SH-SY5Y (cell line): ENCODE measurements at regions not wholly inside any gene's neighbourhood (a gene's known extent, or its start where the extent isn't known, plus 50 kb on each side); places are given as distances from the start of the nearest gene placed in this dataset.
A peak's percentile ranks its signal among the peaks of the same experiment; 100 is the strongest.

Experiments used
- GATA2 ChIP-seq: IDR thresholded peaks from 2 replicates; pipeline ENCODE4 v1.6.1; 2011; ENCODE audit warnings: mild to moderate bottlenecking, low read depth, low read length
- GATA3 ChIP-seq: IDR thresholded peaks from 2 replicates; pipeline ENCODE4 v1.6.1; 2011; ENCODE audit warnings: low read depth, mild to moderate bottlenecking, low read length, moderate library complexity

GRCh38 chr6:97665446-97665845 lies 382.4 kb upstream of the MMS22L start:
- no peak for TF ChIP-seq GATA3
- no peak for TF ChIP-seq GATA2

GRCh38 chr6:97666889-97667288 lies 383.9 kb upstream of the MMS22L start:
- TF ChIP-seq GATA3 = no peak
- no peak for TF ChIP-seq GATA2

- TF ChIP-seq GATA2 (no peak), GATA3 (no peak)
Measured at GRCh38 chr6:97668716-97669115, 385.7 kb upstream of the MMS22L start.

GRCh38 chr6:97669191-97670031 lies 386.4 kb upstream of the MMS22L start:
- peak; percentile 83 for TF ChIP-seq GATA2
- TF ChIP-seq GATA3 = peak; percentile 53; the same call in 1 of the 2 replicates

- TF ChIP-seq GATA3 (no peak), GATA2 (no peak)
Measured at GRCh38 chr6:97674802-97675201, 391.8 kb upstream of the MMS22L start.

- TF ChIP-seq GATA2 (no peak), GATA3 (no peak)
Measured at GRCh38 chr6:97677626-97678025, 394.6 kb upstream of the MMS22L start.

- TF ChIP-seq GATA3 (no peak), GATA2 (no peak)
Measured at GRCh38 chr6:97687916-97688315, 404.9 kb upstream of the MMS22L start.

- no peak for TF ChIP-seq GATA3
- TF ChIP-seq GATA2 = no peak
Measured at GRCh38 chr6:97689078-97689754, 406.2 kb upstream of the MMS22L start.

GRCh38 chr6:97697456-97697855 lies 414.4 kb upstream of the MMS22L start:
- TF ChIP-seq GATA3 (no peak), GATA2 (no peak)

GRCh38 chr6:97701801-97702200 lies 418.8 kb upstream of the MMS22L start:
- TF ChIP-seq GATA3 (no peak), GATA2 (no peak)

GRCh38 chr6:97702248-97702647 lies 419.2 kb upstream of the MMS22L start:
- no peak for TF ChIP-seq GATA3
- no peak for TF ChIP-seq GATA2

GRCh38 chr6:97703661-97704060 lies 420.6 kb upstream of the MMS22L start:
- TF ChIP-seq GATA3 = no peak
- TF ChIP-seq GATA2 = no peak

- TF ChIP-seq GATA3 = no peak
- TF ChIP-seq GATA2 = no peak
Measured at GRCh38 chr6:97705568-97705967, 422.6 kb upstream of the MMS22L start.

- TF ChIP-seq GATA3 (no peak), GATA2 (no peak)
Measured at GRCh38 chr6:97712751-97713150, 429.7 kb upstream of the MMS22L start.

GRCh38 chr6:97714772-97715171 lies 431.8 kb upstream of the MMS22L start:
- TF ChIP-seq GATA2 = no peak
- no peak for TF ChIP-seq GATA3

GRCh38 chr6:97717086-97717485 lies 434.1 kb upstream of the MMS22L start:
- TF ChIP-seq GATA2 = no peak
- TF ChIP-seq GATA3 = no peak
